Stimulated activated CD4-positive, alpha-beta T cell treated with anti-CD3 and anti-CD28 coated beads, Interleukin-1b, Interleukin-23, amount 100 ng/mL, for 4 hours (primary cell): ENCODE measurements at regions not wholly inside any gene's neighbourhood (a gene's known extent, or its start where the extent isn't known, plus 50 kb on each side); places are given as distances from the start of the nearest gene placed in this dataset.
"Not testable (repeated sequence)": the region's sequence is repeated elsewhere in the genome, so short reads cannot be mapped to it uniquely, and the experiment has no call there.

ENCODE experiments used
- DNase-seq, 2 donors: peaks; one replicate each; pipeline ENCODE4 v3.0.0-alpha.2; 2020; ENCODE audit warnings: low read depth in 2 of 2

GRCh38 chr6:43999628-44000027, 127.6 kb downstream of the MRPL14 start:
- DNase-seq = no peak

DNA sequence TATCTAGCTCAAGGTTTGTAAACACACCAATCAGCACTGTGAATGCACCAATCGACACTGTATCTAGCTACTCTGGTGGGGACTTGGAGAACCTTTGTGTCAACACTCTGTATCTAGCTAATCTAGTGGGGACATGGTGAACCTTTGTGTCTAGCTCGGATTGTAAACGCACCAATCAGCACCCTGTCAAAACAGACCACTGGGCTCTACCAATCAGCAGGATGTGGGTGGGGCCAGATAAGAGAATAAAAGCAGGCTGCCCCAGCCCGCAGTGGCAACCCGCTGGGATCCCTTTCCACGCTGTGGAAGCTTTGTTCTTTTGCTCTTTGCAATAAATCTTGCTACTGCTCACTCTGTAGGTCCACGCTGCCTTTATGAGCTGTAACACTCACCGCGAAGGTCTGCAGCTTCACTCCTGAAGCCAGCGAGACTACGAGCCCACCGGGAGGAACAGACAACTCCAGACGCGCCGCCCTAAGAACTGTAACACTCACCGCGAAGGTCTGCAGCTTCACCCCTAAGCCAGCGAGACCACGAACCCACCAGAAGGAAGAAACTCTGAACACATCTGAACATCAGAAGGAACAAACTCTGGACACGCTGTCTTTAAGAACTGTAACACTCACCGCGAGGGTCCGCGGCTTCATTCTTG, 128.5 kb downstream of the MRPL14 start:
- DNase-seq = not testable (repeated sequence)

- not testable (repeated sequence) for DNase-seq
Observed at GRCh38 chr6:43997990-43998585, 129.2 kb downstream of the MRPL14 start.

DNA sequence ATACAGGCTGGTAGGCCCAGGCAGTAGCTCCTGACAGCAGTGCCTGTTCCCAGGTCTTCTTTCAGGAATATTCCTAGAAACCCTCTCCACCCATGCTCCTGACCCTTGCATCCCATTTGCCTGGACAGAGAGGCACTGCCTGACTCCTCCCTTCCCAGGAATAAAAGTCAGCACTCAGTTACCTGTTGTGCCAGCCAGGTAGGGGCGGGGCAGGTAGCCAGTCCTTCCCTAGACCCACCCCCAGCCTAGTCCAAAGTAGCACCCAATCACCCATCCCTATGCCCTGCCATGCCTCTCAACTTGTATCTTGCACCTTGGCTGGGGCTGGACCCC, 129.9 kb downstream of the MRPL14 start:
- no peak for DNase-seq

GRCh38 chr6:43996618-43997344, 130.5 kb downstream of the MRPL14 start:
- DNase-seq = no peak

DNA sequence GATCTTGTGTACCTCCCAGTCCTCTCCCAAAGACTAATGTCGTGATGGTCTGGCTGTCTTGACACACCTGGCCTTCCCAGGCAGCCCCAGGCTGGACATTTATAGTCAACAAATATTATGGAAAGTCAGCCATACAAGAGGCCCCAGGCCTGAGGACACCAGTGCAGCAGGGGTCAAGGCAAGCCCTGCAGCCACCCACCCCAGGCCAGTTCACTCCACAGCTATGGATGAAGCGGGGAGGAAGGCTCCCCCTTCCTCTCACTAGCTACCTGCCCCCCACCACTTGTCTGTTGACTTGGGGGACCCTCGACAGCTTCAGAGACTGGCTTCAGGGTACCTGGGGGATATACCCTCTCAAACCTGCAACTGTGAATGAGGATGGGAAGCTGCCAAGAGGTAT, 132.1 kb downstream of the MRPL14 start:
- no peak for DNase-seq

- DNase-seq = no peak
Observed at GRCh38 chr6:43993881-43994523, 133.2 kb downstream of the MRPL14 start.

GRCh38 chr6:43992783-43993644, 134.2 kb downstream of the MRPL14 start:
- no peak for DNase-seq

- no peak for DNase-seq
Observed at GRCh38 chr6:43992126-43992663, 135.1 kb downstream of the MRPL14 start.

- DNase-seq = no peak
Observed at GRCh38 chr6:43990627-43991619, 136.3 kb downstream of the MRPL14 start.

GRCh38 chr6:43990275-43990626, 137.0 kb downstream of the MRPL14 start:
- DNase-seq = no peak

- DNase-seq = no peak
Observed at GRCh38 chr6:43989581-43990146, 137.6 kb downstream of the MRPL14 start.

- DNase-seq = no peak
Observed at GRCh38 chr6:43988801-43989200, 138.5 kb downstream of the MRPL14 start.

- DNase-seq = no peak
Observed at GRCh38 chr6:43987838-43988439, 139.3 kb downstream of the MRPL14 start.

DNA sequence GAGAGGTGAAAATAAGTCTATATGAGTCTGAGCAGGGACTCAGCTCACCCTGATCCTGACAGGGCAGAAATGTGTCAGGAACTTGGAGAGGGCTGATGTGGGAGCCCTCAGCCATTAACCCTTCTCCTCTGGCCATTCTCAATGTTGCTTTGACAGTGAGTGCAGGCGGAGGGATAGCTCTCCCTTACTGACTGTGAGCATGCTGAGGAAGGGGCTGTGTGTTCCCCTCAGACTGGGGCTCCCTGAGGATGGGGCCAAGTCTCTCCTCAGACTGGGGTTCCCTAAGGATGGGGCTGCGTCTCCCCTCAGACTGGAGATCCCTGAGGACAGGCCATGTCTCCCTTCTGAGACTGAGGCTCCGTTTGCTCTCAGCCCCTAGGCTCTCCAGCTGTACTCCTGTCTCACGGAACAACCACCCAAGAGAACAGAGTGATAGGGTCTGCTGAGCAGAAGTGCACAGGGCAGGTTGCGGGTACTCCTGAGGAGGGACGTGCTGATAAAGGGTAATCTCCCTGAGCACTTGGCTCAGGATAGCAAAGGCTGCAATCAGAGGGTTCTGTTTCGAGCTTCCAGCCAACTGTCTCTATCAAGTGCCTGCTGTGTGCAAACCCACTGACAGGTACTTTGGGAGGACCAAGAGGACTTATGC, 141.0 kb downstream of the MRPL14 start:
- DNase-seq = no peak

GRCh38 chr6:43985329-43985728, 141.9 kb downstream of the MRPL14 start:
- DNase-seq = no peak

DNA sequence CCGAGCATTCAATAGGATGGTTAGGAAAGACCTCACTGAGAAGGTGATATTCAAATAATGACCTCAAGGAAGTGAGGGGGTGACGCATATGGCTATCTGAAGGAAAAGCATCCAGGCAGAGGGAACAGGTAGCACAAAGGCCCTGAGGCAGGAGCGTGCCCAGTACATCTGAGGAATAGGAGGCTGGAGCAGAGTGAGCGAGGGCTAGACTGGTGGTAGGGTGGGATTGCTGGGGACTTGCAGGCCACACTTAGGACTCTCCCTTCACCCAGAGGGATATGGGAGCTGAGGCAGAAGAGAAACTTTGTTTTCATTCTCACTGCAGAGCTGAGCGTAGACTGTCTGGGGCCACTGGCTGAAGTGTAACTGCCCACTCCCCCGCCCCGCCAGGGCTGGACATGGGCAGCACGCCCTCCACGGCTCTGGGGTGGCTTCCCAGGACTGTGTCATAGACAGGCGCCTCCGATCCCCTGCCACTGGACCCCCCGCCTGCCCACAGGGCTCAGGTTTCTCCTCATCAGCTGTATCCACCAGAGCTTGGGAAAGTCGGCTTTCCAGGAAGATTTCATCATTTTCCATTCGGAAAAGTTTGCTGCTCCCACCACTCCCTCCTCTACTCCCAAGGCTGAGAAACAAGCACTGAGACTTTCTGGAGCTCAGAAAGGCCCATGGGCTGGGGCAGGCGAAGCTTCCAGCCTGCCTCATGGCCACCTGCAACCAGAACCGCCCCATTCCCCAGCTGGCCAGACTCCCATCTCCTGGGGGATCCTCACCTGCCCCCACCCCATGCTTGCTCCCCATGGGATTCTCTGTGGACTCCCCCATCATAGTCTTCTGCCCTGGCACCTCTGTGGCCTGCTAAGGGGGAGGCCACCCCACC, 142.6 kb downstream of the MRPL14 start:
- no peak for DNase-seq

- DNase-seq = no peak
Observed at GRCh38 chr6:43983632-43984031, 143.6 kb downstream of the MRPL14 start.
